DND-41 (cell line): ENCODE measurements at regions not wholly inside any gene's neighbourhood (a gene's known extent, or its start where the extent isn't known, plus 50 kb on each side); places are given as distances from the start of the nearest gene placed in this dataset.

Source experiments
- ATAC-seq: fragments of 200-7000 bp; cut with Tn5 transposase; 3 replicates; pipeline ENCODE4 v1.9.1; 2021; ENCODE audit warnings: low read depth; ENCODE audit not compliant: insufficient read depth
- DNase-seq: peaks from one replicate; pipeline ENCODE4 v3.0.0-alpha.2; 2020
- H2AFZ ChIP-seq: 2 replicates; pipeline ENCODE4 v1.6.0; 2012; ENCODE audit warnings: low read depth, low read length
- H3K27ac ChIP-seq: 2 replicates; pipeline ENCODE4 v1.5.1; 2012; ENCODE audit warnings: low read length, inconsistent platforms
- H3K27me3 ChIP-seq: fragments of 200-600 bp; sonication (generic); 2 replicates; pipeline ENCODE4 v1.6.0; 2012; ENCODE audit warnings: low read length, mild to moderate bottlenecking, inconsistent platforms; ENCODE audit not compliant: insufficient read depth, poor library complexity
- H3K36me3 ChIP-seq: 2 replicates; pipeline ENCODE4 v1.5.1; 2012; ENCODE audit warnings: low read length, inconsistent platforms; ENCODE audit not compliant: insufficient read depth
- H3K4me1 ChIP-seq: 2 replicates; pipeline ENCODE4 v1.5.1; 2012; ENCODE audit warnings: mild to moderate bottlenecking, low read length; ENCODE audit not compliant: insufficient read depth
- H3K4me2 ChIP-seq: 2 replicates; pipeline ENCODE4 v1.6.0; 2012; ENCODE audit warnings: mild to moderate bottlenecking, moderate library complexity, low read length, inconsistent platforms; ENCODE audit not compliant: insufficient read depth
- H3K4me3 ChIP-seq, 2 experiments: fragments of 200-600 bp in 1 of 2; shearing (Covaris generic) in 1 of 2; 2 replicates each; pipeline ENCODE4 v1.5.1; 2012 to 2016; ENCODE audit warnings: inconsistent platforms in 2 of 2, low read length in 2 of 2, mild to moderate bottlenecking in 2 of 2, low read depth in 1 of 2, moderate library complexity in 1 of 2
- H3K79me2 ChIP-seq: 2 replicates; pipeline ENCODE4 v1.6.0; 2012; ENCODE audit warnings: low read length, inconsistent platforms; ENCODE audit not compliant: insufficient read depth
- H3K9ac ChIP-seq: 2 replicates; pipeline ENCODE4 v1.6.0; 2012; ENCODE audit warnings: low read depth, mild to moderate bottlenecking, inconsistent platforms, low read length, moderate library complexity
- H3K9me3 ChIP-seq: 2 replicates; pipeline ENCODE4 v1.5.1; 2012; ENCODE audit warnings: low read length, moderate library complexity, mild to moderate bottlenecking, inconsistent platforms; ENCODE audit not compliant: insufficient read depth, severe bottlenecking
- H4K20me1 ChIP-seq: 2 replicates; pipeline ENCODE4 v1.6.0; 2012; ENCODE audit warnings: low read length; ENCODE audit not compliant: insufficient read depth
- EZH2 ChIP-seq: IDR thresholded peaks from 3 replicates; pipeline ENCODE4 v1.6.1; 2012; ENCODE audit warnings: borderline replicate concordance, low read depth, mild to moderate bottlenecking, moderate library complexity, low read length, inconsistent platforms; ENCODE audit not compliant: severe bottlenecking
- TF ChIP-seq, protein P1 (sequence below): IDR thresholded peaks from 2 replicates; pipeline ENCODE4 v1.5.1; 2012; ENCODE audit warnings: borderline replicate concordance, low read length, moderate library complexity, mild to moderate bottlenecking; ENCODE audit not compliant: poor library complexity, severe bottlenecking; ENCODE audit errors: extremely low read depth

DNA sequence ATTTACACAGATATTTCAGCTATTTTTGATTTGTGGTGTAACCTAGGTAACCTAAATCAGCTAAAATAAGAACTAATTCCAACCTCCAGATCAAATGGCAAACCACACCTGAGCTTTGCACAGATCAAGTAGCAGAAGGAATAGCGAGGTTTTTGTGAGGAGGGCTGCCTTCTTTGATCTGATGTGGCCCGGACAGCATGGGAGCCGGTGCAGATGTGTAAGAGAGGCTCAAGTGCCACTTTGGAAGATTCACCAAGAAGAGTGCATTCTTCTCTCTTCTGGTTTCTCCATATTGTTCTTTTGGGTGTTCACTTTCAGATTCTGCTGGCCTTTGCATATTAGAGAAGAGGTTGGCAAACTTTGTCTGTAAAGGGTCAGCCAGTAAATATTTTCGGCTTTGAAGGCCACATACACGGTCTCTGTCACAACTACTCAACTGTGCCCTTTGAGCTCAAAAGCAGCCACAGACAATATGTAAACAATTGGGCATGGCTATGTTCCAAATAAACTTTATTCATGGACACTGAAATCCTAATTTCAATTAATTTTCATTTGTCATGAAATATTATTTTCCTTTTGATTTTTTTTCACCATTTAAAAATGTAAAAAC lies 78.9 kb upstream of the FAM9C start:
- no peak for TF ChIP-seq EZH2
- TF ChIP-seq, protein P1, sequence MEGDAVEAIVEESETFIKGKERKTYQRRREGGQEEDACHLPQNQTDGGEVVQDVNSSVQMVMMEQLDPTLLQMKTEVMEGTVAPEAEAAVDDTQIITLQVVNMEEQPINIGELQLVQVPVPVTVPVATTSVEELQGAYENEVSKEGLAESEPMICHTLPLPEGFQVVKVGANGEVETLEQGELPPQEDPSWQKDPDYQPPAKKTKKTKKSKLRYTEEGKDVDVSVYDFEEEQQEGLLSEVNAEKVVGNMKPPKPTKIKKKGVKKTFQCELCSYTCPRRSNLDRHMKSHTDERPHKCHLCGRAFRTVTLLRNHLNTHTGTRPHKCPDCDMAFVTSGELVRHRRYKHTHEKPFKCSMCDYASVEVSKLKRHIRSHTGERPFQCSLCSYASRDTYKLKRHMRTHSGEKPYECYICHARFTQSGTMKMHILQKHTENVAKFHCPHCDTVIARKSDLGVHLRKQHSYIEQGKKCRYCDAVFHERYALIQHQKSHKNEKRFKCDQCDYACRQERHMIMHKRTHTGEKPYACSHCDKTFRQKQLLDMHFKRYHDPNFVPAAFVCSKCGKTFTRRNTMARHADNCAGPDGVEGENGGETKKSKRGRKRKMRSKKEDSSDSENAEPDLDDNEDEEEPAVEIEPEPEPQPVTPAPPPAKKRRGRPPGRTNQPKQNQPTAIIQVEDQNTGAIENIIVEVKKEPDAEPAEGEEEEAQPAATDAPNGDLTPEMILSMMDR: no peak
- H3K9ac ChIP-seq: peak overlapping the region; percentile 42
- peak; percentile 72 for ATAC-seq

DNA sequence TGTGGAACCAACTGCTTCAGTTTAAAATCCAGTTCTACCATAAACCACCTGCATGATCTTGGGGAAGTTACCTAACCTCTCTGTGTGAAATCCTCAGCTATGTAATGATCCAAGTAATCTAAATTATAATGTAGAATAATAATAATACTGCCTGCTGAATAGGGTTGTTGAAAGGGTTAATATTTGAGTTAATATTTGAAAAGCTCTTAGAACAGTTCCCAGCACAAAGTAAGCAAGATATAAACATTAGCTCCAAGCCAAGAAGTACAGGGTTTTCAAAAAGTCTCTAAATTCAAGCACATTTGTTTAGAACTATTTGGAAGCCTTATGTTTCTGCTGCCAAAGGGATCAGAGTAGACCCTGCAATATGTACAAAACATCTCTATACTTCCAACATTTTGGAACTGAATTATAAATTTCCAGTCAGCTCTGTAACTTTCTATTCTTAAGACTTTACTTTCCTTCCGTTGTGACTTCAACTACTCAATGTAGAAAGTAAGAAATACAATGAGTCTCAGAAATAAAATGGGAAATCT lies 76.7 kb upstream of the FAM9C start:
- ATAC-seq (no peak), DNase-seq (no peak)
- Histone ChIP-seq H3K27me3 (no peaks in the 10 kb centered on the region), H3K79me2 (no peaks in the 10 kb centered on the region), H4K20me1 (no peaks in the 10 kb centered on the region), H3K9ac (no peak overlapping the region), H3K27ac (no peak overlapping the region), H3K36me3 (no peaks in the 10 kb centered on the region), H2AFZ (no peak overlapping the region), H3K4me2 (no peak overlapping the region), H3K9me3 (no peaks in the 10 kb centered on the region), H3K4me1 (peaks cover 34% of the 10 kb centered on the region), H3K4me3 (no peak overlapping the region)
- no peak for TF ChIP-seq EZH2
- TF ChIP-seq, protein P1: no peak

More for the DNA sequence above, 78.9 kb upstream of the FAM9C start:
- Histone ChIP-seq H3K27me3 (no peaks in the 10 kb centered on the region), H3K4me2 (peak overlapping the region; percentile 42; the same call in 1 of the 2 replicates), H3K36me3 (no peaks in the 10 kb centered on the region), H3K9me3 (no peaks in the 10 kb centered on the region), H3K4me3 (no peak overlapping the region), H2AFZ (peak overlapping the region; percentile 43; the same call in 1 of the 2 replicates), H3K27ac (peak overlapping the region; percentile 88), H4K20me1 (no peaks in the 10 kb centered on the region), H3K4me1 (peaks cover 34% of the 10 kb centered on the region), H3K79me2 (no peaks in the 10 kb centered on the region)
- peak; percentile 39 for DNase-seq

DNA sequence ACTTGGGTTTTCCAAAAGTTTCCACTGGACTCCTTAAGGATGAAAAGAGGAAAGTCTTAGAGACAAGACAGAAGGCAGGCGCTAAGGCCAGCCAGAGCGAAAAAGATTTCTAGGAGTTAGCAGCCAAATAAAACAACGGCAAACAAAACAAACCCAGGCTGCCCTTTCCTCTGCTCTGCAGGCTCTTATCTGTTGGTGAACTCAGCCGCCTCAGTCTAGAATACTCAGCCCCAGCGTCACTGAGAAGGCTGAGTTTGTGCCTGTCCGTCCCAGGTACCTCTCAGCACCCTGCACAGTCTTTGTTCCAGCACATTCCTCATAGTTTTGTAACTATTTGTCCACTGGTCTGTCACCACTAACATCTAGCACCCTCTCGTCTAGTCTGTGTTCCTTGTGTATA lies 75.6 kb upstream of the FAM9C start:
- H3K4me2 ChIP-seq: no peak overlapping the region
- H2AFZ ChIP-seq: no peak overlapping the region
- H3K4me3 ChIP-seq: no peak overlapping the region
- H3K36me3 ChIP-seq: no peaks in the 10 kb centered on the region
- H3K27me3 ChIP-seq: no peaks in the 10 kb centered on the region
- DNase-seq (no peak), ATAC-seq (no peak)
- peaks cover 30% of the 10 kb centered on the region for H3K4me1 ChIP-seq
- no peak overlapping the region for H3K9ac ChIP-seq
- no peaks in the 10 kb centered on the region for H4K20me1 ChIP-seq
- no peaks in the 10 kb centered on the region for H3K79me2 ChIP-seq
- no peaks in the 10 kb centered on the region for H3K9me3 ChIP-seq
- TF ChIP-seq, protein P1: no peak
- TF ChIP-seq EZH2: no peak
- H3K27ac ChIP-seq: no peak overlapping the region

DNA sequence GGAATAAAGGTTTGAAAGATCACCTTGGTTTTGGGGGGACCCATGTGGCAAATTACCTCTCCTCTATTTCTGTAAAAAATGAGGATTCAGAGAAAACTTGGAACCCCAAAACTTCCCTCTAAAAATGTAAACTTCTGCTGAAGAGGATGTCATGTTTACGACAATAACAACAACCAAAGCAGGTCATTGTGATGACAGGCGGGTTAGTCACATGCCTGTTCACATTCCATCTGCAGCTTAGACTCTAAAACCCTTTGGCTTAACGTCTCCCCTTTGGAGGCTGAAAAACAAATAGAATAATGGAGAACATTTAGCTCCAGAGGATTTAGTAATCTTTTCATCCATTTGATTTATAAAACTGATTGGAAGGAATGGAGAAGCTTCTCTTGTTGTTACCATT lies 75.0 kb upstream of the FAM9C start:
- no peak overlapping the region for H3K9ac ChIP-seq
- no peak overlapping the region for H2AFZ ChIP-seq
- ATAC-seq (no peak), DNase-seq (no peak)
- H3K4me1 ChIP-seq: peaks cover 24% of the 10 kb centered on the region
- no peak overlapping the region for H3K27ac ChIP-seq
- H3K36me3 ChIP-seq: no peaks in the 10 kb centered on the region
- no peaks in the 10 kb centered on the region for H3K9me3 ChIP-seq
- H3K4me2 ChIP-seq: no peak overlapping the region
- H3K79me2 ChIP-seq: no peaks in the 10 kb centered on the region
- TF ChIP-seq EZH2: no peak
- TF ChIP-seq, protein P1: no peak
- H4K20me1 ChIP-seq: no peaks in the 10 kb centered on the region
- H3K4me3 ChIP-seq: no peak overlapping the region
- no peaks in the 10 kb centered on the region for H3K27me3 ChIP-seq
